H1 (cell line): ENCODE measurements at regions not wholly inside any gene's neighbourhood (a gene's known extent, or its start where the extent isn't known, plus 50 kb on each side); places are given as distances from the start of the nearest gene placed in this dataset.

Experiments used
- CTCF ChIP-seq, 3 experiments: IDR thresholded peaks; 1 replicate in 2 of 3; 2 replicates in 1 of 3; pipeline versions ENCODE4 v1.5.1 to v1.6.1; 2011; ENCODE audit warnings: low read length in 3 of 3, mild to moderate bottlenecking in 3 of 3, inconsistent platforms in 2 of 3, low read depth in 1 of 3, moderate library complexity in 1 of 3; ENCODE audit not compliant: insufficient read depth in 1 of 3; ENCODE audit errors: control extremely low read depth in 1 of 3
- FOSL1 ChIP-seq: IDR thresholded peaks from 2 replicates; pipeline ENCODE4 v1.6.1; 2011; ENCODE audit warnings: mild to moderate bottlenecking, low read depth, low read length, moderate library complexity; ENCODE audit not compliant: insufficient read depth
- GABPA ChIP-seq: IDR thresholded peaks from 2 replicates; pipeline ENCODE4 v1.6.1; 2011; ENCODE audit warnings: mild to moderate bottlenecking, low read length, moderate library complexity, borderline replicate concordance; ENCODE audit not compliant: insufficient read depth
- MAFK ChIP-seq: IDR thresholded peaks from 2 replicates; pipeline ENCODE4 v1.6.1; 2012; ENCODE audit warnings: low read depth, mild to moderate bottlenecking, improper control_type of control experiment, low read length
- MAX ChIP-seq: IDR thresholded peaks from 2 replicates; pipeline ENCODE4 v1.6.1; 2012; ENCODE audit warnings: inconsistent platforms
- YY1 ChIP-seq: IDR thresholded peaks from 2 replicates; pipeline ENCODE4 v1.6.1; 2011; ENCODE audit warnings: low read depth, mild to moderate bottlenecking, low read length

GRCh38 chr7:131741446-131741845 lies 185.0 kb upstream of the PODXL start:
- no peak for TF ChIP-seq FOSL1
- no peak for TF ChIP-seq GABPA
- TF ChIP-seq MAX: no peak
- no peak for TF ChIP-seq MAFK
- TF ChIP-seq CTCF (IDR thresholded peaks at IDR 0.05; ENCODE audit: control extremely low read depth in 1 of 3, insufficient read depth in 1 of 3, low read depth in 1 of 3, low read length in 3 of 3): no peak
- TF ChIP-seq YY1: no peak
